HEK293 (cell line): ENCODE measurements at regions not wholly inside any gene's neighbourhood (a gene's known extent, or its start where the extent isn't known, plus 50 kb on each side); places are given as distances from the start of the nearest gene placed in this dataset.

ENCODE experiments used
- CTCF ChIP-seq: fragments of 450-650 bp; formaldehyde crosslinking; IDR thresholded peaks from 2 replicates; pipeline ENCODE4 v1.5.1; 2016; ENCODE audit warnings: missing biosample characterization, missing genetic modification characterization
- KLF16 ChIP-seq: fragments of 450-650 bp; formaldehyde crosslinking; IDR thresholded peaks from 2 replicates; pipeline ENCODE4 v1.5.1; 2017; ENCODE audit warnings: missing biosample characterization, missing genetic modification characterization
- ZNF10 ChIP-seq: fragments of 450-650 bp; formaldehyde crosslinking; IDR thresholded peaks from 2 replicates; pipeline ENCODE4 v1.5.1; 2017; ENCODE audit warnings: missing biosample characterization, missing genetic modification characterization
- ZNF223 ChIP-seq: fragments of 450-650 bp; formaldehyde crosslinking; IDR thresholded peaks from 2 replicates; pipeline ENCODE4 v1.5.1; 2016; ENCODE audit warnings: missing biosample characterization, missing genetic modification characterization
- ZNF239 ChIP-seq: fragments of 450-650 bp; formaldehyde crosslinking; IDR thresholded peaks from 2 replicates; pipeline ENCODE4 v1.5.1; 2016; ENCODE audit warnings: missing biosample characterization, missing genetic modification characterization
- ZNF24 ChIP-seq: fragments of 450-650 bp; formaldehyde crosslinking; IDR thresholded peaks from 2 replicates; pipeline ENCODE4 v1.5.1; 2016; ENCODE audit warnings: missing biosample characterization, missing genetic modification characterization
- TF ChIP-seq, protein P1 (sequence below): fragments of 450-650 bp; formaldehyde crosslinking; IDR thresholded peaks from 2 replicates; pipeline ENCODE4 v1.5.1; 2016; ENCODE audit warnings: missing biosample characterization, missing genetic modification characterization

DNA sequence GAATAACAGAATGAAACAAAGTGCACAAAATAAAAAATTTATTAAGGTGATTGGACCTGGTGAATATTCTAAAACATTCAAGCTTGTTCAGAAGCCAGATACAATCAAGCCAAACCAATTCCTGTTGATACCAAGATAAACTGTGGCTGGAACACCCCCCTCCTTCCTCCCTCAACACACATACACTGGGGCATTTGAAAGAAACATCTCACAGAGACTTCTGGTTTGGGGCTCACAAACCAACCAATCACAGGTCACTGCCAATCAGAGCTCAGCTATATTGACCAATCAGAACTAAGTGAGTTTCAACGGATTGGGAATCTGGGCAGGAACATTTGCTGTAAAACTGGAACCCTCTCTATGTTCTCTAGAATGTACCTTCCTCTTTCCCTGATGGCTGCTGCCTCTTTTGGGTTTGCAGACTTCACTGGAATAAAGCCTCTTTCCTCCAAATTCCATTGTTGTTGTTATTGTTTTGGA, 340.6 kb upstream of the GOLIM4 start:
- TF ChIP-seq ZNF24 (tag by site-specific recombination), result no peak
- no peak for TF ChIP-seq ZNF223
- no peak for TF ChIP-seq KLF16
- no peak for TF ChIP-seq ZNF10 (tag by site-specific recombination)
- TF ChIP-seq ZNF239 (tag by site-specific recombination), result no peak
- TF ChIP-seq CTCF (tag by site-specific recombination), result no peak
- TF ChIP-seq, protein P1, sequence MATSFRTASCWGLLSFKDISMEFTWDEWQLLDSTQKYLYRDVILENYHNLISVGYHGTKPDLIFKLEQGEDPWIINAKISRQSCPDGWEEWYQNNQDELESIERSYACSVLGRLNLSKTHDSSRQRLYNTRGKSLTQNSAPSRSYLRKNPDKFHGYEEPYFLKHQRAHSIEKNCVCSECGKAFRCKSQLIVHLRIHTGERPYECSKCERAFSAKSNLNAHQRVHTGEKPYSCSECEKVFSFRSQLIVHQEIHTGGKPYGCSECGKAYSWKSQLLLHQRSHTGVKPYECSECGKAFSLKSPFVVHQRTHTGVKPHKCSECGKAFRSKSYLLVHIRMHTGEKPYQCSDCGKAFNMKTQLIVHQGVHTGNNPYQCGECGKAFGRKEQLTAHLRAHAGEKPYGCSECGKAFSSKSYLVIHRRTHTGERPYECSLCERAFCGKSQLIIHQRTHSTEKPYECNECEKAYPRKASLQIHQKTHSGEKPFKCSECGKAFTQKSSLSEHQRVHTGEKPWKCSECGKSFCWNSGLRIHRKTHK (tag by site-specific recombination), result no peak
